GM23338 (cell line): ENCODE measurements at regions not wholly inside any gene's neighbourhood (a gene's known extent, or its start where the extent isn't known, plus 50 kb on each side); places are given as distances from the start of the nearest gene placed in this dataset.
A peak's percentile ranks its signal among the peaks of the same experiment; 100 is the strongest.

Experiments used
- CTCF ChIP-seq, 2 experiments: fragments of 200-600 bp in 1 of 2; sonication (generic) in 1 of 2; conservative IDR thresholded peaks; 2 replicates each; pipeline versions ENCODE4 v1.5.1 to v1.6.1; 2016 to 2017; ENCODE audit warnings: antibody characterized with exemption in 2 of 2, low read depth in 2 of 2, mild to moderate bottlenecking in 2 of 2, moderate library complexity in 1 of 2
- EZH2 ChIP-seq: fragments of 200-600 bp; sonication (generic); IDR thresholded peaks from one replicate; pipeline ENCODE4 v1.8.0; 2017; ENCODE audit warnings: antibody characterized with exemption, mild to moderate bottlenecking, low read depth; ENCODE audit not compliant: unreplicated experiment
- NANOG ChIP-seq: IDR thresholded peaks from 2 replicates; pipeline ENCODE4 v1.6.1; 2016; ENCODE audit warnings: antibody characterized with exemption, borderline replicate concordance
- POLR2AphosphoS5 ChIP-seq: IDR thresholded peaks from 2 replicates; pipeline ENCODE4 v1.6.1; 2016; ENCODE audit warnings: antibody characterized with exemption, low read depth
- REST ChIP-seq: IDR thresholded peaks from one replicate; pipeline ENCODE4 v1.6.1; 2018; ENCODE audit warnings: antibody characterized with exemption; ENCODE audit not compliant: unreplicated experiment

GRCh38 chr7:52154382-52154781 is 837.8 kb upstream of the COBL start:
- TF ChIP-seq POLR2AphosphoS5 (no peak), REST (no peak), CTCF (conservative IDR thresholded peaks at IDR 0.05; ENCODE audit: low read depth in 2 of 2) (peak; percentile 37 to 67; a peak in 3 of 4 replicates), NANOG (no peak), EZH2 (no peak)
